ENCODE measurements at regions not wholly inside any gene's neighbourhood (a gene's known extent, or its start where the extent isn't known, plus 50 kb on each side); places are given as distances from the start of the nearest gene placed in this dataset.

GRCh38 chr18:41537666-41538065 is 417.4 kb upstream of the PIK3C3 start:
- H3K79me1 ChIP-seq (ENCODE audit: low read depth, low read length): no peaks in the 10 kb centered on the region
- H3K27me3 ChIP-seq (replicated peaks in 1 of 4; ENCODE audit: control insufficient read depth in 3 of 4, extremely low read depth in 1 of 4, insufficient read depth in 3 of 4, low read length in 3 of 4): no peaks in the 10 kb centered on the region
- H2BK15ac ChIP-seq (ENCODE audit: low read length): no peak overlapping the region
- H3K23me2 ChIP-seq (ENCODE audit: low read depth, low read length): no peaks in the 10 kb centered on the region
- H3K4ac ChIP-seq (replicated peaks; ENCODE audit: insufficient read length, low read depth, low read length): no peak overlapping the region
- no peak overlapping the region for H4K91ac ChIP-seq (replicated peaks; ENCODE audit: insufficient read length, low read length)
- no peak overlapping the region for H3K4me3 ChIP-seq (ENCODE audit: extremely low read depth in 1 of 4, insufficient read depth in 2 of 4, low read depth in 3 of 4, low read length in 4 of 4)
- no peak overlapping the region for H3K56ac ChIP-seq (replicated peaks; ENCODE audit: insufficient read length, low read depth, low read length)
- FAIRE-seq (no peak), DNase-seq (ENCODE audit: low read depth in 1 of 2, low spot score in 2 of 2) (no peak)
- no peaks in the 10 kb centered on the region for H3K79me2 ChIP-seq (ENCODE audit: control insufficient read depth in 1 of 2, insufficient read depth in 2 of 2, low read length in 2 of 2)
- H3K4me2 ChIP-seq (ENCODE audit: insufficient read depth in 1 of 2, low read depth in 2 of 2, low read length in 2 of 2): no peak overlapping the region
- H2BK5ac ChIP-seq (ENCODE audit: low read depth, low read length): no peak overlapping the region
- H3K4me1 ChIP-seq (replicated peaks in 1 of 4; ENCODE audit: control insufficient read depth in 3 of 4, insufficient read depth in 4 of 4, low read length in 3 of 4): peaks cover 0 to 2% (median 0%) of the 10 kb centered on the region in 4 experiments; a peak in 2 of 7 replicates
- H2BK12ac ChIP-seq (ENCODE audit: low read depth, low read length): no peak overlapping the region
- no peak overlapping the region for H4K8ac ChIP-seq (ENCODE audit: extremely low read depth, insufficient read depth, low read length)
- H3K18ac ChIP-seq (ENCODE audit: extremely low read depth, low read length): no peak overlapping the region
- ChIA-PET CTCF (ENCODE audit: partially characterized antibody) (no interaction called here), POLR2A (ENCODE audit: partially characterized antibody) (no interaction called here)
- H3K9ac ChIP-seq (replicated peaks in 1 of 4; ENCODE audit: extremely low read depth in 1 of 4, low read depth in 3 of 4, low read length in 3 of 4): no peak overlapping the region
- no peak overlapping the region for H2AFZ ChIP-seq (ENCODE audit: low read length)
- no peak overlapping the region for H2BK20ac ChIP-seq (ENCODE audit: low read length)
- no peak overlapping the region for H4K5ac ChIP-seq (ENCODE audit: insufficient read length, low read depth, low read length)
- H3K27ac ChIP-seq (ENCODE audit: low read depth, low read length): no peak overlapping the region
- H3K36me3 ChIP-seq (ENCODE audit: control insufficient read depth in 2 of 4, insufficient read depth in 4 of 4, low read length in 3 of 4): no peaks in the 10 kb centered on the region
- H3K9me3 ChIP-seq (ENCODE audit: insufficient read depth in 2 of 2, low read depth in 1 of 2, low read length in 1 of 2): no peaks in the 10 kb centered on the region
- H3K23ac ChIP-seq (ENCODE audit: insufficient read length): no peak overlapping the region
- H2BK120ac ChIP-seq (replicated peaks; ENCODE audit: low read depth, low read length): no peak overlapping the region
- H4K20me1 ChIP-seq (replicated peaks in 1 of 2; ENCODE audit: control insufficient read depth in 1 of 2, insufficient read depth in 2 of 2, low read length in 2 of 2): peaks cover 0 to 2% of the 10 kb centered on the region in 2 experiments
- H3K14ac ChIP-seq (ENCODE audit: insufficient read length): no peak overlapping the region
- H2AK5ac ChIP-seq (ENCODE audit: low read depth, low read length): no peak overlapping the region
- 89% methylated on average over 3 of the region's 3 CpGs; no CpG with 5 or more reads in 1 of the 2 experiments for WGBS, 2 experiments (ENCODE audit: extremely low coverage in 1 of 2, insufficient coverage in 1 of 2, insufficient read length in 1 of 2, insufficient replicate concordance in 2 of 2, low coverage in 1 of 2, low lambda C conversion rate in 2 of 2, missing lambda C conversion rate in 1 of 2)
- no peak for TF ChIP-seq BACH1 (IDR thresholded peaks at IDR 0.05; ENCODE audit: low read length)
- no peak for TF ChIP-seq SIN3A (conservative IDR thresholded peaks at IDR 0.05 in 1 of 2, IDR thresholded peaks at IDR 0.05 in 1 of 2; ENCODE audit: low read depth in 1 of 2, low read length in 2 of 2)
- TF ChIP-seq CTBP2 (IDR thresholded peaks at IDR 0.05; ENCODE audit: borderline replicate concordance, insufficient read depth, insufficient read length, low read length): no peak
- no peak for TF ChIP-seq HDAC6 (IDR thresholded peaks at IDR 0.05; ENCODE audit: low read depth, low read length)
- TF ChIP-seq RFX5 (IDR thresholded peaks at IDR 0.05; ENCODE audit: borderline replicate concordance, low read depth, low read length): no peak
- no peak for TF ChIP-seq RBBP5 (IDR thresholded peaks at IDR 0.05; ENCODE audit: borderline replicate concordance, low read depth, low read length)
- TF ChIP-seq FOSL1 (IDR thresholded peaks at IDR 0.05; ENCODE audit: insufficient read depth, low read depth, low read length): no peak
- TF ChIP-seq TAF1 (IDR thresholded peaks at IDR 0.05; ENCODE audit: low read depth, low read length): no peak

All from H1 (cell line).